ENCODE measurements at regions not wholly inside any gene's neighbourhood (a gene's known extent, or its start where the extent isn't known, plus 50 kb on each side); places are given as distances from the start of the nearest gene placed in this dataset.

DNA sequence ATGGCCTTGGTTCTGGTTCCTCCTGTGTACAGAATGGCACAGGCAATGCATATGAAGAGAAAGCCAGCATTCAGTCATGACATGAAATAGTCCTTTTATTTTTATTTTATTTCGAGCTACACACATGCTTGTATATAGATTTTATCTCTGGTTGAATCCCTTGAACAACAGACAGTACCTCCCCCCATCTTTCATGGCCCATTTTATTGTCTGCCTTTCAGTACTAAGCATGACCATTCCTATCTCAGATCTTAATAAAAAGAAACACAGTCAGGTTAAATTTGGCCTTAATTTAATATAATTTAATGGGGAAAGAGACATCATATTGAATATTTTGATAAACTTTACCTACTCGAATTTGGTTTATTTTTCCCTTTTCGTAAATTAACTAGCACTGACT is 76.4 kb upstream of the VANGL1 start:
- TF ChIP-seq, protein P1, sequence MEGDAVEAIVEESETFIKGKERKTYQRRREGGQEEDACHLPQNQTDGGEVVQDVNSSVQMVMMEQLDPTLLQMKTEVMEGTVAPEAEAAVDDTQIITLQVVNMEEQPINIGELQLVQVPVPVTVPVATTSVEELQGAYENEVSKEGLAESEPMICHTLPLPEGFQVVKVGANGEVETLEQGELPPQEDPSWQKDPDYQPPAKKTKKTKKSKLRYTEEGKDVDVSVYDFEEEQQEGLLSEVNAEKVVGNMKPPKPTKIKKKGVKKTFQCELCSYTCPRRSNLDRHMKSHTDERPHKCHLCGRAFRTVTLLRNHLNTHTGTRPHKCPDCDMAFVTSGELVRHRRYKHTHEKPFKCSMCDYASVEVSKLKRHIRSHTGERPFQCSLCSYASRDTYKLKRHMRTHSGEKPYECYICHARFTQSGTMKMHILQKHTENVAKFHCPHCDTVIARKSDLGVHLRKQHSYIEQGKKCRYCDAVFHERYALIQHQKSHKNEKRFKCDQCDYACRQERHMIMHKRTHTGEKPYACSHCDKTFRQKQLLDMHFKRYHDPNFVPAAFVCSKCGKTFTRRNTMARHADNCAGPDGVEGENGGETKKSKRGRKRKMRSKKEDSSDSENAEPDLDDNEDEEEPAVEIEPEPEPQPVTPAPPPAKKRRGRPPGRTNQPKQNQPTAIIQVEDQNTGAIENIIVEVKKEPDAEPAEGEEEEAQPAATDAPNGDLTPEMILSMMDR (conservative IDR thresholded peaks at IDR 0.05) = no peak
- no peak for TF ChIP-seq ZFX (IDR thresholded peaks at IDR 0.05)

Data from C4-2B (cell line).